MCF 10A (cell line): ENCODE measurements at regions not wholly inside any gene's neighbourhood (a gene's known extent, or its start where the extent isn't known, plus 50 kb on each side); places are given as distances from the start of the nearest gene placed in this dataset.
A peak's percentile ranks its signal among the peaks of the same experiment; 100 is the strongest.
"Not testable (repeated sequence)": the region's sequence is repeated elsewhere in the genome, so short reads cannot be mapped to it uniquely, and the experiment has no call there.

Source experiments
- BruUV-seq: library from RNA; stranded (reverse); fragments of 400-500 nt; replicated peaks from 2 replicates; lab custom pipeline; 2021; lab: Mats Ljungman, UMichigan
- CTCF ChIA-PET: fragments of 300-600 bp; sonication (Branson Sonifier 250); formaldehyde crosslinking; extraction: SDS; loops from one replicate; lab custom pipeline; 2021; ENCODE audit warnings: antibody characterized with exemption, inconsistent platforms; lab: Yijun Ruan, JAX
- POLR2A ChIA-PET: fragments of 300-600, 350-650 bp; sonication (Branson Sonifier 250); formaldehyde crosslinking; extraction: SDS; loops from one replicate; lab custom pipeline; 2020; ENCODE audit warnings: antibody characterized with exemption, inconsistent platforms; lab: Yijun Ruan, JAX
- DNase-seq: peaks from one replicate; pipeline ENCODE4 v3.0.0-alpha.2; 2018; ENCODE audit not compliant: unreplicated experiment
- H3K27ac Mint-ChIP-seq: one replicate; pipeline ENCODE4 v1.8.0; 2022; ENCODE audit warnings: mild to moderate bottlenecking, low read depth, mixed read lengths; ENCODE audit not compliant: unreplicated experiment
- H3K27me3 Mint-ChIP-seq: one replicate; pipeline ENCODE4 v1.8.0; 2022; ENCODE audit warnings: mixed read lengths; ENCODE audit not compliant: insufficient read depth, unreplicated experiment
- H3K36me3 Mint-ChIP-seq: one replicate; pipeline ENCODE4 v1.8.0; 2022; ENCODE audit warnings: mild to moderate bottlenecking, moderate library complexity, mixed read lengths; ENCODE audit not compliant: insufficient read depth, unreplicated experiment
- H3K4me1 Mint-ChIP-seq: one replicate; pipeline ENCODE4 v1.8.0; 2022; ENCODE audit warnings: mixed read lengths; ENCODE audit not compliant: insufficient read depth, unreplicated experiment
- H3K4me3 Mint-ChIP-seq: one replicate; pipeline ENCODE4 v1.8.0; 2022; ENCODE audit warnings: mild to moderate bottlenecking, moderate library complexity, mixed read lengths; ENCODE audit not compliant: unreplicated experiment
- H3K9me3 Mint-ChIP-seq: one replicate; pipeline ENCODE4 v1.8.0; 2022; ENCODE audit warnings: mixed read lengths; ENCODE audit not compliant: unreplicated experiment
- intact Hi-C: fragments of 100-400 bp; cut with micrococcal nuclease; formaldehyde crosslinking; loops from 2 replicates; pipeline ENCODE4 v1.14.1; 2022
- TF ChIP-seq, protein P1 (sequence below): fragments of 200-600 bp; IDR thresholded peaks from one replicate; pipeline ENCODE4 v1.8.0; 2022; ENCODE audit warnings: antibody characterized with exemption, mild to moderate bottlenecking; ENCODE audit not compliant: unreplicated experiment

DNA sequence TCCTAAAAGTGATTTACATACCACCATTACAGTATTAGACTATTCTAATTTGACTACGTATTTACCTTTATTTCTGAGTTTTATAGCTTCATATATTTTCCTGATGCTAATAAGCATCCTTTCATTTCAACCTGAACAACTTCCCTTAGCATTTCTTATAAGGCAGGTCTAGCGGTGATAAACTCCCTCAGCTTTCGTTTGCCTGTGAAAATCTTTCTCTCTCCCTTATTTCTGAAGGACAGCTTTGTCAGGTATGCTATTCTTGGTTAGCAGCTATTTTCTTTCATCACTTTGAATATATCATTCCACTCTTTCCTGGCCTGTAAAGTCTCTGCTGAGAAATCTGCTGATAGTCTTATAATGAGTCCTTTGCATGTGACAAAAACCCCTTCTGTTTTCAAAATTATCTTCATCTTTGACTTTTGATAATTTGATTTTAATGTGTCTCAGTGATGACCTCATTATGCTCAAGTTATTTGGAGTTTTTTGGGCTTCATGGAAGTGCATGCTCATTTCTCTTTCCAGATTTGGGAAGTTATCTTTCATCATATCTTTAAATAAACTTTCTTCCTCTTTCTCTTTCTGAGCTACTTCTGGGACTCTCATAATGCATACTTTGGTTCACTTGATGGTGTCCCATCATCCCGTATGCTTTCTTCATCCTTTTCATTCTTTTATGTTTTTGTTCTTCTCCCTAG, 285.4 kb upstream of the PMFBP1 start:
- no TSS peak for BruUV-seq
- CTCF ChIA-PET = interaction anchor here (0.6 to 2.0 kb wide), 2 partner anchors 10 to 283 kb away, joined by 4 to 13 read pairs; no protein-coding TSS in a partner anchor
- Mint-ChIP-seq H3K27ac (no peak overlapping the region), H3K4me3 (no peak overlapping the region), H3K4me1 (no peaks in the 10 kb centered on the region), H3K27me3 (no peaks in the 10 kb centered on the region), H3K9me3 (peaks cover 27% of the 10 kb centered on the region), H3K36me3 (peaks cover 7% of the 10 kb centered on the region)
- TF ChIP-seq, protein P1, sequence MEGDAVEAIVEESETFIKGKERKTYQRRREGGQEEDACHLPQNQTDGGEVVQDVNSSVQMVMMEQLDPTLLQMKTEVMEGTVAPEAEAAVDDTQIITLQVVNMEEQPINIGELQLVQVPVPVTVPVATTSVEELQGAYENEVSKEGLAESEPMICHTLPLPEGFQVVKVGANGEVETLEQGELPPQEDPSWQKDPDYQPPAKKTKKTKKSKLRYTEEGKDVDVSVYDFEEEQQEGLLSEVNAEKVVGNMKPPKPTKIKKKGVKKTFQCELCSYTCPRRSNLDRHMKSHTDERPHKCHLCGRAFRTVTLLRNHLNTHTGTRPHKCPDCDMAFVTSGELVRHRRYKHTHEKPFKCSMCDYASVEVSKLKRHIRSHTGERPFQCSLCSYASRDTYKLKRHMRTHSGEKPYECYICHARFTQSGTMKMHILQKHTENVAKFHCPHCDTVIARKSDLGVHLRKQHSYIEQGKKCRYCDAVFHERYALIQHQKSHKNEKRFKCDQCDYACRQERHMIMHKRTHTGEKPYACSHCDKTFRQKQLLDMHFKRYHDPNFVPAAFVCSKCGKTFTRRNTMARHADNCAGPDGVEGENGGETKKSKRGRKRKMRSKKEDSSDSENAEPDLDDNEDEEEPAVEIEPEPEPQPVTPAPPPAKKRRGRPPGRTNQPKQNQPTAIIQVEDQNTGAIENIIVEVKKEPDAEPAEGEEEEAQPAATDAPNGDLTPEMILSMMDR = no peak
- DNase-seq = no peak
- intact Hi-C loops = no loop called here
- POLR2A ChIA-PET = no interaction called here

DNA sequence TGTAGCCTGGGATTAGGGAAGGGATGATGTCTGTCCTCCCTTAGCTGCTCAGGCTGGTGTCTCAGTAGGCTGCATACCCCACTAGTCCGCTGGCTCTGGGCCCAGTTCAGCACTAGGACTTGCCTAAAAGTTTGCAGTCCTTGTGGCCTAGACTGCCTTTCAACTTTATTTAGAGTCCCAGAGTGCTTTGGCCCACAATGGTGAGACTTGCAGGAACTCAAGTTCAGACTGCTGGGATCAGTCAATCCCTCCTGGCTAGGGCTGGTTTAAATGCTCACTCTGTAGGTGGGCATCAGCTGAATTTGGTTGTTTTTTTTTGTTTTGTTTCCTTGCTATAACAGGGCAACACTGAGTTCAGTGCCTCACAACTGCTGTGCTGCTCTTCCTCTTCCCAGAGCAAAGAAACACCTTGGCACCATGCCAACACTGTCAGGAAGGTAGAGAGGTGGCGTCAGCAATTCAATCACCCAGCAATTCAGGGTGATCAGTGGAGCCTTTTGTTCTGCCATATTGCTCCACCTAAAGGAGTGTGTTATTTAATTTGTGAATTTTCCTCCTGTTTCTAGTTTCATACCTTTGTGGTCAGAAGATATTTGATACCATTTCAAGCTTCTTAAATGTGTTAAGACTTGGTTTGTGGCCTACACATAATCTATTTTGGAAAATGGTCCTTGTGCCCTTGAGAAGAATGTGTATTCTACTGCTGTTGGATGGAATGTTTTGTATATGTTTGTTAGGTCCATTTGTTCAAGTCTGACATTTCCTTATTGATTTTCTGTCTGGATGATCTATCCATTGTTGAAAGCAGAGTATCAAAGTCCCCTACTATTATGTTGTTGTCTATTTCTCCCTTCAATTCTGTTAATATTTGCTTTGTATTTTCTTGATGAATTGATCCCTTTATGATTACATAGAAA, 284.0 kb upstream of the PMFBP1 start:
- peak; percentile 10 for DNase-seq
- Mint-ChIP-seq H3K27me3 (no peaks in the 10 kb centered on the region), H3K9me3 (peaks cover 35% of the 10 kb centered on the region), H3K4me3 (no peak overlapping the region), H3K4me1 (no peaks in the 10 kb centered on the region), H3K27ac (no peak overlapping the region), H3K36me3 (peaks cover 7% of the 10 kb centered on the region)
- POLR2A ChIA-PET = no interaction called here
- intact Hi-C loops = no loop called here
- TF ChIP-seq, protein P1 = no peak
- BruUV-seq = no TSS peak
- CTCF ChIA-PET = interaction anchor here (0.6 to 3.2 kb wide), 5 partner anchors 11 to 331 kb away, joined by 3 to 13 read pairs (median 5); no protein-coding TSS in a partner anchor

DNA sequence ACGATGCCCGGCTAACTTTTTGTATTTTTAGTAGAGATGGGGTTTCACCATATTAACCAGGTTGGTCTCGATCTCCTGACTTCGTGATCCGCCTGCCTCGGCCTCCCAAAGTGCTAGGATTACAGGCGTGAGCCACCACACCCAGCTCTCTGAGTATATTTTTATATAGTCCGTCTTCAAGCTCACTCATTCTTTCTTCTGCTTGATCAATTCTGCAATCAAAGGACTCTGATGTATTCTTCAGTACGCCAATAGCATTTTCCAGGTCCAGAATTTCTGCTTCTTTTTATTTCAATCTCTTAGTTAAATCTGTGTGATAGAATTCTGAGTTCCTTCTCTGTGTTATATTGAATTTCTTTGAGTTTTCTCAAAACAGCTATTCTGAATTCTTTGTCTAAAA, 281.9 kb upstream of the PMFBP1 start:
- H3K4me3 Mint-ChIP-seq, H3K4me1 Mint-ChIP-seq, DNase-seq, H3K27me3 Mint-ChIP-seq, intact Hi-C loops, BruUV-seq, H3K36me3 Mint-ChIP-seq, POLR2A ChIA-PET, H3K27ac Mint-ChIP-seq: not testable (repeated sequence)
- CTCF ChIA-PET = interaction anchor here (0.6 to 3.2 kb wide), 4 partner anchors 9 to 593 kb away, joined by 3 to 13 read pairs (median 4); no protein-coding TSS in a partner anchor
- H3K9me3 Mint-ChIP-seq = peaks cover 40% of the 10 kb centered on the region

DNA sequence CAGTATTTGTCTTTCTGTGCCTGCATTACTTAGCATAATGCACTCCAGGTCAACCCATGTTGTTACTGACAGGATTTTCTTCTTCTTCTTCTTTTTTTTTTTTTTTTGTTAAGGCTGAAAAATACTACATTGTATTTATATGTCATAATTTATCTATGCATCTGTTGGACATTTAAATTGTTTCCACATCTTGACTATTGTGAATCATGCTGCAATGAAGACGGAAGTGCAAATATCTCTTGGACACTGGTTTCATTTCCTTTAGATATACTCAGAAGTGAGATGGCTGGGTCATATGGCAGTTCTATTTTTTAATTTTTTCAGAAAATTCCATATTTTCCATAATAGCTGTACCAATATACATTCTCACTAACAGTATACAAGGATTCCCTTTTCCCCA, 272.7 kb upstream of the PMFBP1 start:
- H3K27me3 Mint-ChIP-seq = no peaks in the 10 kb centered on the region
- H3K9me3 Mint-ChIP-seq = peaks cover 14% of the 10 kb centered on the region
- BruUV-seq = no TSS peak
- TF ChIP-seq, protein P1 = no peak
- no peak overlapping the region for H3K4me3 Mint-ChIP-seq
- H3K4me1 Mint-ChIP-seq = no peaks in the 10 kb centered on the region
- no peaks in the 10 kb centered on the region for H3K36me3 Mint-ChIP-seq
- ChIA-PET POLR2A (interaction anchor here (0.6 kb wide), 1 partner anchor 715 kb away, joined by 3 read pairs; no protein-coding TSS in a partner anchor), CTCF (interaction anchor here (1.1 to 1.6 kb wide), 2 partner anchors 9 to 132 kb away, joined by 3 read pairs; no protein-coding TSS in a partner anchor)
- H3K27ac Mint-ChIP-seq = no peak overlapping the region
- intact Hi-C loops = no loop called here
- no peak for DNase-seq
